ENCODE measurements at regions not wholly inside any gene's neighbourhood (a gene's known extent, or its start where the extent isn't known, plus 50 kb on each side); places are given as distances from the start of the nearest gene placed in this dataset.

DNA sequence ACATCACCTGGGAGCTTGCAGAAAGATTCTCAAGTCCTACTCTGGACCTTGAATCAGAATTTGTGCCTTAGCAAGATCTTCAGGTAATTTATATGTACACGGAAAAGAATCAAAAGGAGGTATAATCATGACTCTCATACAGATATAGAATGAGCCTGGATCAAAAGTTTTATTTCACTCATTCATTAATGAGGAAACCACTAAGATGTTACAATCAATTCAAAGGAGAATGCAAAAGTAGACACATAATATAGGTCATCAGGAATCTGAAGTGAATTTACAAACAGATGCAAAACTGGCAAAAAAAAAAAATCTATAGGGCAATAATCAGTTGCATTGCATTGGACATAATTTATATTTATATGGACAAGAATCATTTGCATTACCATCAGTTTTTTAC is 195.4 kb upstream of the TLE3 start:
- H3K23ac ChIP-seq (ENCODE audit: insufficient read length, low read depth, low read length), result no peak overlapping the region
- H2BK20ac ChIP-seq (ENCODE audit: low read depth, low read length, poor library complexity, severe bottlenecking), result no peak overlapping the region
- Mint-ChIP-seq H3K4me3 (no peak overlapping the region), H3K27ac (no peak overlapping the region), H3K27me3 (ENCODE audit: low read depth) (peaks cover 14% of the 10 kb centered on the region), H3K9me3 (no peaks in the 10 kb centered on the region; a peak in 1 of 5 replicates), H3K36me3 (ENCODE audit: insufficient read depth in 1 of 3, low read depth in 3 of 3) (no peaks in the 10 kb centered on the region), H3K4me1 (peaks cover 20 to 25% of the 10 kb centered on the region in 2 experiments)
- no peak overlapping the region for H2AFZ ChIP-seq (ENCODE audit: low read length)
- no peaks in the 10 kb centered on the region for H3K79me1 ChIP-seq (ENCODE audit: insufficient read depth, low read depth, low read length, poor library complexity, severe bottlenecking)
- no peaks in the 10 kb centered on the region for H3K23me2 ChIP-seq (ENCODE audit: insufficient read length, low read depth, low read length, poor library complexity, severe bottlenecking)
- H2BK12ac ChIP-seq (ENCODE audit: insufficient read length, low read depth, low read length), result no peak overlapping the region
- H4K8ac ChIP-seq (replicated peaks; ENCODE audit: insufficient read length, low read depth, low read length), result no peak overlapping the region
- DNase-seq, result no peak
- H3K9ac ChIP-seq (ENCODE audit: extremely low read depth, insufficient read length, low read length), result no peak overlapping the region
- H3K79me2 ChIP-seq (ENCODE audit: insufficient read depth, low read length), result no peaks in the 10 kb centered on the region
- TF ChIP-seq, protein P1, sequence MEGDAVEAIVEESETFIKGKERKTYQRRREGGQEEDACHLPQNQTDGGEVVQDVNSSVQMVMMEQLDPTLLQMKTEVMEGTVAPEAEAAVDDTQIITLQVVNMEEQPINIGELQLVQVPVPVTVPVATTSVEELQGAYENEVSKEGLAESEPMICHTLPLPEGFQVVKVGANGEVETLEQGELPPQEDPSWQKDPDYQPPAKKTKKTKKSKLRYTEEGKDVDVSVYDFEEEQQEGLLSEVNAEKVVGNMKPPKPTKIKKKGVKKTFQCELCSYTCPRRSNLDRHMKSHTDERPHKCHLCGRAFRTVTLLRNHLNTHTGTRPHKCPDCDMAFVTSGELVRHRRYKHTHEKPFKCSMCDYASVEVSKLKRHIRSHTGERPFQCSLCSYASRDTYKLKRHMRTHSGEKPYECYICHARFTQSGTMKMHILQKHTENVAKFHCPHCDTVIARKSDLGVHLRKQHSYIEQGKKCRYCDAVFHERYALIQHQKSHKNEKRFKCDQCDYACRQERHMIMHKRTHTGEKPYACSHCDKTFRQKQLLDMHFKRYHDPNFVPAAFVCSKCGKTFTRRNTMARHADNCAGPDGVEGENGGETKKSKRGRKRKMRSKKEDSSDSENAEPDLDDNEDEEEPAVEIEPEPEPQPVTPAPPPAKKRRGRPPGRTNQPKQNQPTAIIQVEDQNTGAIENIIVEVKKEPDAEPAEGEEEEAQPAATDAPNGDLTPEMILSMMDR (conservative IDR thresholded peaks at IDR 0.05), result no peak
- no CpG with 5 or more reads among the region's 1 CpG for WGBS (ENCODE audit: extremely low coverage, insufficient read length, low lambda C conversion rate)
- H3K56ac ChIP-seq (ENCODE audit: insufficient read length, low read depth, low read length), result no peak overlapping the region
- no peaks in the 10 kb centered on the region for H3K9me3 ChIP-seq (ENCODE audit: control insufficient read depth, low read depth, low read length)
- no peak overlapping the region for H2BK15ac ChIP-seq (ENCODE audit: low read depth, low read length)
- H3K27me3 ChIP-seq (ENCODE audit: insufficient read depth, low read length), result no peaks in the 10 kb centered on the region
- H4K20me1 ChIP-seq (ENCODE audit: control insufficient read depth, insufficient read depth, insufficient read length), result no peaks in the 10 kb centered on the region
- no peak overlapping the region for H3T11ph ChIP-seq (ENCODE audit: low read length)
- H4K5ac ChIP-seq (ENCODE audit: insufficient read length, low read depth, low read length), result no peak overlapping the region
- no peak overlapping the region for H2AK5ac ChIP-seq (ENCODE audit: insufficient read length, low read length)
- H3K18ac ChIP-seq (ENCODE audit: insufficient read length, low read depth, low read length), result no peak overlapping the region
- H3K27ac ChIP-seq (ENCODE audit: insufficient read length, low read depth, low read length), result no peak overlapping the region
- no peaks in the 10 kb centered on the region; the same call in 1 of the 2 replicates for H3K4me1 ChIP-seq (ENCODE audit: insufficient read depth, low read length)
- no peak overlapping the region for H3K4ac ChIP-seq (ENCODE audit: low read depth, low read length)
- no peak overlapping the region for H4K91ac ChIP-seq (ENCODE audit: insufficient read length, low read depth, low read length)
- H3K14ac ChIP-seq (ENCODE audit: insufficient read depth, low read length), result no peak overlapping the region
- no peak overlapping the region for H2BK120ac ChIP-seq (ENCODE audit: low read depth, low read length, poor library complexity, severe bottlenecking)
- no peak overlapping the region for H3K4me2 ChIP-seq (ENCODE audit: insufficient read depth, insufficient read length, low read length)
- no peak overlapping the region for H2BK5ac ChIP-seq (ENCODE audit: insufficient read length, low read length)
